ENCODE measurements at regions not wholly inside any gene's neighbourhood (a gene's known extent, or its start where the extent isn't known, plus 50 kb on each side); places are given as distances from the start of the nearest gene placed in this dataset.

DNA sequence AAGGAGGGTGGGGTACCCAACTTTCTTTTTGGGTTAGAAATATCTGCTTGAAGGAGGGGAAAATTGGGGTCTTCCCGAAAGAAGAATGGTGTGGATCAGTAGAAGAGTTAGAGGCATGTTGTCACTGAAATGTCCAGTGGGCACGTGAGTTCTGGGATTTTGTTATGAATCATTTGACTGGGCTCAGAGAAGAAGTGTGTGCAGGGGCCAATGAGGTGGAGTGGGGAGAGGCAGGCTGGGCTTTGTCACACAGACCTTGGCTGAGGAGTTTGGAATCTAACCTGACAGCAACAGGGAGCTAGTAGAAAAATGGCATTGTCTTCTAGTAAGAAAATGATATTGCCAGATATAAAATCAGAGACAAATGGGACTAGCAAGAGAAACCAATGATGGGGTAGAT, 436.8 kb downstream of the MFSD1 start:
- TF ChIP-seq POLR2A (IDR thresholded peaks at IDR 0.05; ENCODE audit: low read depth, low read length) (no peak), POLR2AphosphoS5 (IDR thresholded peaks at IDR 0.05; ENCODE audit: low read depth, low read length) (no peak), TAF1 (IDR thresholded peaks at IDR 0.05; ENCODE audit: low read depth, low read length) (no peak), SPI1 (IDR thresholded peaks at IDR 0.05; ENCODE audit: low read depth, low read length) (no peak)
